IMR-90 (cell line): ENCODE measurements at regions not wholly inside any gene's neighbourhood (a gene's known extent, or its start where the extent isn't known, plus 50 kb on each side); places are given as distances from the start of the nearest gene placed in this dataset.

Experiments
- ATAC-seq: fragments of 200-7000 bp; cut with Tn5 transposase; 2 replicates; pipeline ENCODE4 v1.9.1; 2020; ENCODE audit warnings: low read depth, mild to moderate bottlenecking, moderate library complexity
- BruUV-seq: library from RNA; stranded (reverse); fragments of 400-500 nt; replicated peaks from 2 replicates; lab custom pipeline; 2021; lab: Mats Ljungman, UMichigan
- CTCF ChIA-PET: fragments of 300-600 bp; formaldehyde crosslinking; extraction: SDS; loops from one replicate; lab custom pipeline; 2021; ENCODE audit warnings: antibody characterized with exemption; lab: Yijun Ruan, JAX
- POLR2A ChIA-PET: fragments of 300-600 bp; sonication (Branson Sonifier 250); formaldehyde crosslinking; loops from one replicate; lab custom pipeline; 2022; ENCODE audit warnings: antibody characterized with exemption; ENCODE audit not compliant: unreplicated experiment; lab: Charles Lee
- DNase-seq: peaks from one replicate; pipeline ENCODE4 v3.0.0; 2013
- H2AFZ ChIP-seq: replicated peaks from 2 replicates; pipeline ENCODE3; 2013; ENCODE audit warnings: low read length, mild to moderate bottlenecking; ENCODE audit not compliant: poor library complexity
- H2AK5ac ChIP-seq: 2 replicates; pipeline ENCODE4 v1.6.1; 2013; ENCODE audit warnings: low read depth, low read length, inconsistent platforms
- H2AK9ac ChIP-seq: replicated peaks from 2 replicates; pipeline ENCODE3; 2013; ENCODE audit warnings: mild to moderate bottlenecking, low read depth, low read length, moderate library complexity; ENCODE audit not compliant: poor library complexity
- H2BK120ac ChIP-seq: 2 replicates; pipeline ENCODE4 v1.6.1; 2013; ENCODE audit warnings: low read depth, low read length, inconsistent platforms
- H2BK15ac ChIP-seq: 3 replicates; pipeline ENCODE4 v1.6.1; 2013; ENCODE audit warnings: low read depth, low read length, inconsistent platforms
- H2BK20ac ChIP-seq: 2 replicates; pipeline ENCODE4 v1.6.1; 2013; ENCODE audit warnings: low read depth, mild to moderate bottlenecking, inconsistent platforms, low read length, moderate library complexity
- H2BK5ac ChIP-seq: 2 replicates; pipeline ENCODE4 v1.6.1; 2013; ENCODE audit warnings: mild to moderate bottlenecking, low read depth, low read length, inconsistent platforms; ENCODE audit not compliant: poor library complexity, severe bottlenecking
- H3K14ac ChIP-seq: replicated peaks from 2 replicates; pipeline ENCODE4 v1.6.1; 2013; ENCODE audit warnings: low read depth, low read length, inconsistent platforms
- H3K18ac ChIP-seq: 2 replicates; pipeline ENCODE4 v1.6.1; 2013; ENCODE audit warnings: low read depth, low read length, control low read depth
- H3K23ac ChIP-seq: 2 replicates; pipeline ENCODE4 v1.6.1; 2013; ENCODE audit warnings: low read depth, low read length, inconsistent platforms
- H3K27ac ChIP-seq: 2 replicates; pipeline ENCODE4 v1.5.1; 2013; ENCODE audit warnings: mild to moderate bottlenecking, control low read depth, low read length; ENCODE audit not compliant: insufficient read depth
- H3K27me3 ChIP-seq: 2 replicates; pipeline ENCODE4 v1.6.1; 2013; ENCODE audit warnings: low read length; ENCODE audit not compliant: control insufficient read depth, insufficient read depth
- H3K36me3 ChIP-seq: 2 replicates; pipeline ENCODE4 v1.6.1; 2013; ENCODE audit warnings: low read length, mixed read lengths; ENCODE audit not compliant: control insufficient read depth, insufficient read depth
- H3K4ac ChIP-seq: 2 replicates; pipeline ENCODE4 v1.6.1; 2013; ENCODE audit warnings: low read depth, low read length, inconsistent platforms
- H3K4me1 ChIP-seq: 2 replicates; pipeline ENCODE4 v1.6.1; 2013; ENCODE audit warnings: low read length, mixed read lengths; ENCODE audit not compliant: control insufficient read depth, insufficient read depth
- H3K4me2 ChIP-seq: 2 replicates; pipeline ENCODE4 v1.6.1; 2013; ENCODE audit warnings: low read depth, mild to moderate bottlenecking, control low read depth, low read length, moderate library complexity
- H3K4me3 ChIP-seq: 2 replicates; pipeline ENCODE4 v1.5.1; 2013; ENCODE audit warnings: low read depth, mild to moderate bottlenecking, control low read depth, low read length, moderate library complexity; ENCODE audit not compliant: insufficient read depth
- H3K56ac ChIP-seq: 2 replicates; pipeline ENCODE4 v1.6.1; 2013; ENCODE audit warnings: low read length, inconsistent platforms; ENCODE audit not compliant: insufficient read depth; ENCODE audit errors: extremely low read depth
- H3K79me1 ChIP-seq, 2 experiments: 2 replicates each; pipeline ENCODE4 v1.6.1; 2013; ENCODE audit warnings: low read length in 2 of 2, inconsistent platforms in 1 of 2, low read depth in 1 of 2
- H3K9ac ChIP-seq: 2 replicates; pipeline ENCODE4 v1.6.1; 2013; ENCODE audit warnings: low read depth, low read length, control low read depth
- H3K9me1 ChIP-seq: 2 replicates; pipeline ENCODE4 v1.6.1; 2013; ENCODE audit warnings: low read length, inconsistent platforms; ENCODE audit not compliant: insufficient read depth
- H3K9me3 ChIP-seq: 2 replicates; pipeline ENCODE4 v1.6.1; 2013; ENCODE audit warnings: low read length; ENCODE audit not compliant: control insufficient read depth, insufficient read depth
- H4K20me1 ChIP-seq: 2 replicates; pipeline ENCODE4 v1.6.1; 2013; ENCODE audit warnings: low read length, inconsistent platforms; ENCODE audit not compliant: insufficient read depth
- H4K5ac ChIP-seq: 2 replicates; pipeline ENCODE4 v1.6.1; 2013; ENCODE audit warnings: mild to moderate bottlenecking, low read depth, low read length, control low read depth
- H4K8ac ChIP-seq, 2 experiments: 2 replicates each; pipeline ENCODE4 v1.6.1; 2013; ENCODE audit warnings: low read depth in 2 of 2, low read length in 2 of 2, control low read depth in 1 of 2, inconsistent platforms in 1 of 2
- H4K91ac ChIP-seq: 2 replicates; pipeline ENCODE4 v1.6.1; 2013; ENCODE audit warnings: low read depth, low read length, inconsistent platforms; ENCODE audit not compliant: insufficient read depth
- BHLHE40 ChIP-seq: fragments of 150-350 bp; IDR thresholded peaks from 2 replicates; pipeline ENCODE4 v1.6.1; 2016; ENCODE audit warnings: mild to moderate bottlenecking, low read depth, low read length
- CEBPB ChIP-seq: IDR thresholded peaks from 2 replicates; pipeline ENCODE4 v1.6.1; 2012; ENCODE audit warnings: low read depth, low read length, improper control_type of control experiment
- CHD1 ChIP-seq: IDR thresholded peaks from 2 replicates; pipeline ENCODE4 v1.6.1; 2012; ENCODE audit warnings: low read depth, low read length, improper control_type of control experiment
- FOS ChIP-seq: fragments of 150-350 bp; IDR thresholded peaks from 2 replicates; pipeline ENCODE4 v1.6.1; 2016; ENCODE audit warnings: low read depth, low read length
- MAFK ChIP-seq: IDR thresholded peaks from 2 replicates; pipeline ENCODE4 v1.6.1; 2012; ENCODE audit warnings: low read depth, low read length, improper control_type of control experiment
- MAZ ChIP-seq: IDR thresholded peaks from 2 replicates; pipeline ENCODE4 v1.6.1; 2012; ENCODE audit warnings: low read depth, mild to moderate bottlenecking, low read length, improper control_type of control experiment, moderate library complexity, borderline replicate concordance
- MXI1 ChIP-seq: IDR thresholded peaks from 2 replicates; pipeline ENCODE4 v1.6.1; 2012; ENCODE audit warnings: low read depth, mild to moderate bottlenecking, low read length, moderate library complexity, borderline replicate concordance
- NFE2L2 ChIP-seq: fragments of 150-350 bp; IDR thresholded peaks from 2 replicates; pipeline ENCODE4 v1.6.1; 2016; ENCODE audit warnings: low read depth, mild to moderate bottlenecking, low read length
- POLR2A ChIP-seq: IDR thresholded peaks from 2 replicates; pipeline ENCODE4 v1.6.1; 2012; ENCODE audit warnings: mild to moderate bottlenecking, low read depth, low read length
- RAD21 ChIP-seq: IDR thresholded peaks from 2 replicates; pipeline ENCODE4 v1.6.1; 2012; ENCODE audit warnings: low read length, improper control_type of control experiment
- SMC3 ChIP-seq: fragments of 150-350 bp; IDR thresholded peaks from 2 replicates; pipeline ENCODE4 v1.6.1; 2016; ENCODE audit warnings: low read depth, mild to moderate bottlenecking, antibody characterized with exemption, low read length, moderate library complexity
- WGBS, 2 experiments: methylation state at CpG; one replicate each; pipeline versions ENCODE4 v1.1.5 to v1.1.7; 2013; ENCODE audit warnings: missing lambda C conversion rate in 2 of 2; ENCODE audit not compliant: insufficient read length in 1 of 2; ENCODE audit errors: extremely low coverage in 2 of 2; 5-methylcytosine and 5-hydroxymethylcytosine counted together
- dilution Hi-C: fragments of 300-500 bp; cut with HindIII; formaldehyde crosslinking; loops from one replicate; pipeline ENCODE4 v1.14.3; 2018; ENCODE audit warnings: low sequenced_read_pairs; ENCODE audit not compliant: unreplicated experiment
- in situ Hi-C: fragments of 300-500 bp; cut with MboI; formaldehyde crosslinking; loops from 3 replicates; pipeline ENCODE4 v1.14.3; 2019; ENCODE audit warnings: low sequenced_read_pairs, inconsistent platforms, mixed read lengths
- intact Hi-C: fragments of 100-400 bp; cut with micrococcal nuclease; formaldehyde crosslinking; loops from 2 replicates; pipeline ENCODE4 v1.10.0; 2022
- TF ChIP-seq, protein P1 (sequence below): conservative IDR thresholded peaks from 2 replicates; pipeline ENCODE4 v1.5.1; 2012; ENCODE audit warnings: mild to moderate bottlenecking, low read depth, low read length, improper control_type of control experiment
- TF ChIP-seq, protein P2 (sequence below): fragments of 150-350 bp; IDR thresholded peaks from 2 replicates; pipeline ENCODE4 v1.6.1; 2016; ENCODE audit warnings: low read depth, mild to moderate bottlenecking, low read length, moderate library complexity, borderline replicate concordance

GRCh38 chr3:62938583-62938982 is 63.4 kb upstream of the CADPS start:
- intact Hi-C loops: no loop called here
- BruUV-seq: no TSS peak

More at GRCh38 chr3:62938583-62938982, 63.4 kb upstream of the CADPS start:
- in situ Hi-C loops (no loop called here), dilution Hi-C loops (no loop called here)
- Histone ChIP-seq H3K4me1 (no peaks in the 10 kb centered on the region), H2AK9ac (no peak overlapping the region), H4K91ac (no peak overlapping the region), H2BK15ac (no peak overlapping the region), H3K9me3 (peaks cover 7% of the 10 kb centered on the region; the same call in 1 of the 2 replicates), H4K20me1 (no peaks in the 10 kb centered on the region), H3K4ac (no peak overlapping the region), H3K27ac (no peak overlapping the region), H3K9ac (no peak overlapping the region), H2BK120ac (no peak overlapping the region), H2AFZ (no peak overlapping the region), H3K56ac (no peak overlapping the region), H3K23ac (no peak overlapping the region), H4K8ac (no peak overlapping the region), H3K36me3 (no peaks in the 10 kb centered on the region), H3K9me1 (no peaks in the 10 kb centered on the region), H3K27me3 (no peaks in the 10 kb centered on the region), H2BK5ac (no peak overlapping the region), H2AK5ac (no peak overlapping the region), H3K4me3 (no peak overlapping the region), H3K14ac (no peak overlapping the region), H4K5ac (no peak overlapping the region), H3K79me1 (no peaks in the 10 kb centered on the region), H3K4me2 (no peak overlapping the region), H3K18ac (no peak overlapping the region), H2BK20ac (no peak overlapping the region)
- no peak for DNase-seq
- TF ChIP-seq, protein P1, sequence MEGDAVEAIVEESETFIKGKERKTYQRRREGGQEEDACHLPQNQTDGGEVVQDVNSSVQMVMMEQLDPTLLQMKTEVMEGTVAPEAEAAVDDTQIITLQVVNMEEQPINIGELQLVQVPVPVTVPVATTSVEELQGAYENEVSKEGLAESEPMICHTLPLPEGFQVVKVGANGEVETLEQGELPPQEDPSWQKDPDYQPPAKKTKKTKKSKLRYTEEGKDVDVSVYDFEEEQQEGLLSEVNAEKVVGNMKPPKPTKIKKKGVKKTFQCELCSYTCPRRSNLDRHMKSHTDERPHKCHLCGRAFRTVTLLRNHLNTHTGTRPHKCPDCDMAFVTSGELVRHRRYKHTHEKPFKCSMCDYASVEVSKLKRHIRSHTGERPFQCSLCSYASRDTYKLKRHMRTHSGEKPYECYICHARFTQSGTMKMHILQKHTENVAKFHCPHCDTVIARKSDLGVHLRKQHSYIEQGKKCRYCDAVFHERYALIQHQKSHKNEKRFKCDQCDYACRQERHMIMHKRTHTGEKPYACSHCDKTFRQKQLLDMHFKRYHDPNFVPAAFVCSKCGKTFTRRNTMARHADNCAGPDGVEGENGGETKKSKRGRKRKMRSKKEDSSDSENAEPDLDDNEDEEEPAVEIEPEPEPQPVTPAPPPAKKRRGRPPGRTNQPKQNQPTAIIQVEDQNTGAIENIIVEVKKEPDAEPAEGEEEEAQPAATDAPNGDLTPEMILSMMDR: no peak
- no peak for TF ChIP-seq FOS
- TF ChIP-seq NFE2L2: no peak
- TF ChIP-seq MXI1: no peak
- no peak for TF ChIP-seq CHD1
- no peak for TF ChIP-seq CEBPB
- TF ChIP-seq RAD21: no peak
- no peak for TF ChIP-seq POLR2A
- TF ChIP-seq MAFK: no peak
- no peak for TF ChIP-seq MAZ
- TF ChIP-seq BHLHE40: no peak
- TF ChIP-seq, protein P2, sequence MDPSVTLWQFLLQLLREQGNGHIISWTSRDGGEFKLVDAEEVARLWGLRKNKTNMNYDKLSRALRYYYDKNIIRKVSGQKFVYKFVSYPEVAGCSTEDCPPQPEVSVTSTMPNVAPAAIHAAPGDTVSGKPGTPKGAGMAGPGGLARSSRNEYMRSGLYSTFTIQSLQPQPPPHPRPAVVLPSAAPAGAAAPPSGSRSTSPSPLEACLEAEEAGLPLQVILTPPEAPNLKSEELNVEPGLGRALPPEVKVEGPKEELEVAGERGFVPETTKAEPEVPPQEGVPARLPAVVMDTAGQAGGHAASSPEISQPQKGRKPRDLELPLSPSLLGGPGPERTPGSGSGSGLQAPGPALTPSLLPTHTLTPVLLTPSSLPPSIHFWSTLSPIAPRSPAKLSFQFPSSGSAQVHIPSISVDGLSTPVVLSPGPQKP: no peak
- no peak for TF ChIP-seq SMC3
- WGBS, 2 experiments: 75% methylated on average over 2 of the region's 2 CpGs; no CpG with 5 or more reads in 1 of the 2 experiments
- ChIA-PET CTCF (no interaction called here), POLR2A (no interaction called here)
- no peak for ATAC-seq
